GM12878 (cell line): ENCODE measurements at regions not wholly inside any gene's neighbourhood (a gene's known extent, or its start where the extent isn't known, plus 50 kb on each side); places are given as distances from the start of the nearest gene placed in this dataset.

Experiments used
- ATAC-seq: fragments of 200-7000 bp; cut with Tn5 transposase; 3 replicates; pipeline ENCODE4 v1.9.1; 2020; ENCODE audit warnings: mild to moderate bottlenecking, moderate library complexity
- BruUV-seq: library from RNA; stranded (reverse); fragments of 400-500 nt; replicated peaks from 2 replicates; lab custom pipeline; 2021; lab: Mats Ljungman, UMichigan
- CTCF ChIA-PET: fragments of 300-600 bp; sonication (Branson Sonifier 250); formaldehyde crosslinking; extraction: SDS; loops from one replicate; lab custom pipeline; 2021; ENCODE audit warnings: inconsistent platforms; lab: Yijun Ruan, JAX
- POLR2A ChIA-PET: fragments of 350-600 bp; formaldehyde crosslinking; extraction: SDS; loops from one replicate; lab custom pipeline; 2021; ENCODE audit warnings: inconsistent platforms; lab: Charles Lee
- RAD21 ChIA-PET: fragments of 300-600 bp; sonication (Branson Sonifier 250); formaldehyde crosslinking; loops from one replicate; lab custom pipeline; 2023; ENCODE audit warnings: antibody characterized with exemption; ENCODE audit not compliant: unreplicated experiment; lab: Charles Lee
- SMC1A ChIA-PET: fragments of 300-600 bp; sonication (Branson Sonifier 250); formaldehyde crosslinking; loops from one replicate; lab custom pipeline; 2023; ENCODE audit not compliant: unreplicated experiment, uncharacterized antibody; lab: Charles Lee
- DNase-seq: peaks from one replicate; pipeline ENCODE4 v3.0.0-alpha.2; 2011; ENCODE audit warnings: low read depth, low spot score
- FAIRE-seq: peaks from 3 replicates; lab custom pipeline; 2011; peaks lifted over from hg19 to GRCh38; lab: Jason Lieb, UNC
- H2AFZ ChIP-seq: 2 replicates; pipeline ENCODE4 v1.6.0; 2011; ENCODE audit warnings: low read depth, low read length, control low read depth; ENCODE audit not compliant: control insufficient read depth
- H3K27ac ChIP-seq: 2 replicates; pipeline ENCODE4 v1.5.1; 2011; ENCODE audit warnings: control low read depth; ENCODE audit not compliant: control insufficient read depth, insufficient read depth
- H3K27me3 ChIP-seq, 2 experiments: replicated peaks in 1 of 2; 2 replicates each; pipeline versions ENCODE4 v1.6.0 to v1.6.1; 2011; ENCODE audit warnings: low read length in 1 of 2; ENCODE audit not compliant: control insufficient read depth in 2 of 2, insufficient read depth in 2 of 2
- H3K36me3 ChIP-seq, 2 experiments: 2 replicates each; pipeline ENCODE4 v1.5.1; 2011; ENCODE audit warnings: low read length in 1 of 2; ENCODE audit not compliant: control insufficient read depth in 2 of 2, insufficient read depth in 2 of 2
- H3K4me1 ChIP-seq: 2 replicates; pipeline ENCODE4 v1.6.1; 2011; ENCODE audit warnings: mild to moderate bottlenecking, low read length, moderate library complexity, mixed read lengths; ENCODE audit not compliant: control insufficient read depth, insufficient read depth
- H3K4me2 ChIP-seq: 2 replicates; pipeline ENCODE4 v1.6.0; 2011; ENCODE audit warnings: control low read depth; ENCODE audit not compliant: control insufficient read depth, insufficient read depth
- H3K4me3 ChIP-seq: fragments of 200-600 bp; sonication (generic); 2 replicates; pipeline ENCODE4 v1.5.1; 2016
- H3K79me2 ChIP-seq: 2 replicates; pipeline ENCODE4 v1.6.0; 2011; ENCODE audit warnings: low read length; ENCODE audit not compliant: control insufficient read depth, insufficient read depth
- H3K9ac ChIP-seq: 2 replicates; pipeline ENCODE4 v1.8.0; 2011; ENCODE audit warnings: low read length, control low read depth, mixed read lengths; ENCODE audit not compliant: control insufficient read depth, insufficient read depth
- H3K9me3 ChIP-seq: replicated peaks from 3 replicates; pipeline ENCODE4 v1.5.1; 2011; ENCODE audit warnings: mild to moderate bottlenecking, low read length; ENCODE audit not compliant: control insufficient read depth, insufficient read depth
- H4K20me1 ChIP-seq: 2 replicates; pipeline ENCODE4 v1.6.0; 2011; ENCODE audit not compliant: control insufficient read depth, insufficient read depth
- CREM ChIP-seq: IDR thresholded peaks from 2 replicates; pipeline ENCODE4 v1.6.1; 2014; ENCODE audit warnings: antibody characterized with exemption, low read depth
- EGR1 ChIP-seq, 2 experiments: IDR thresholded peaks; 1 replicate in 1 of 2; 2 replicates in 1 of 2; pipeline ENCODE4 v1.6.1; 2011 to 2012; ENCODE audit warnings: low read depth in 2 of 2, low read length in 2 of 2, borderline replicate concordance in 1 of 2, mild to moderate bottlenecking in 1 of 2, moderate library complexity in 1 of 2
- NFIC ChIP-seq: IDR thresholded peaks from 2 replicates; pipeline ENCODE4 v1.6.1; 2012; ENCODE audit warnings: low read depth, mild to moderate bottlenecking, inconsistent platforms, low read length, moderate library complexity
- NR2C2 ChIP-seq: IDR thresholded peaks from 2 replicates; pipeline ENCODE4 v1.6.1; 2011; ENCODE audit warnings: borderline replicate concordance, low read depth; ENCODE audit not compliant: control insufficient read depth, insufficient read length
- NRF1 ChIP-seq: conservative IDR thresholded peaks from 2 replicates; pipeline ENCODE4 v1.6.1; 2011; ENCODE audit warnings: mild to moderate bottlenecking, low read depth, low read length, improper control_type of control experiment
- POLR2AphosphoS2 ChIP-seq: IDR thresholded peaks from 2 replicates; pipeline ENCODE4 v1.6.1; 2011; ENCODE audit warnings: low read depth, mild to moderate bottlenecking, low read length, improper control_type of control experiment, moderate library complexity
- POLR2AphosphoS5 ChIP-seq: IDR thresholded peaks from 2 replicates; pipeline ENCODE4 v1.6.1; 2011; ENCODE audit warnings: mild to moderate bottlenecking, low read length, inconsistent platforms
- RAD51 ChIP-seq: fragments of 450-650 bp; IDR thresholded peaks from 2 replicates; pipeline ENCODE4 v1.6.1; 2016; ENCODE audit warnings: moderate library complexity, mild to moderate bottlenecking, inconsistent platforms
- RBBP5 ChIP-seq: fragments of 200-600 bp; sonication (generic); conservative IDR thresholded peaks from 2 replicates; pipeline ENCODE4 v1.6.1; 2016
- SIN3A ChIP-seq: IDR thresholded peaks from 2 replicates; pipeline ENCODE4 v1.6.1; 2012; ENCODE audit warnings: low read depth, low read length, improper control_type of control experiment
- SMAD5 ChIP-seq: IDR thresholded peaks from 2 replicates; pipeline ENCODE4 v1.6.1; 2016; ENCODE audit warnings: antibody characterized with exemption, low read depth
- STAT1 ChIP-seq: fragments of 450-650 bp; conservative IDR thresholded peaks from 2 replicates; pipeline ENCODE4 v1.6.1; 2014; ENCODE audit warnings: antibody characterized with exemption, mild to moderate bottlenecking
- TCF7 ChIP-seq: IDR thresholded peaks from 2 replicates; pipeline ENCODE4 v1.6.1; 2014; ENCODE audit warnings: antibody characterized with exemption, borderline replicate concordance
- ZNF217 ChIP-seq: fragments of 450-650 bp; IDR thresholded peaks from 2 replicates; pipeline ENCODE4 v1.6.1; 2017; ENCODE audit warnings: antibody characterized with exemption, mild to moderate bottlenecking
- WGBS: methylation state at CpG from one replicate; pipeline ENCODE4 v1.1.6; 2016; ENCODE audit warnings: low lambda C conversion rate; ENCODE audit not compliant: insufficient replicate concordance, insufficient coverage; ENCODE audit errors: missing lambda C conversion rate; 5-methylcytosine and 5-hydroxymethylcytosine counted together
- in situ Hi-C: fragments of 300-500 bp; cut with MboI; formaldehyde crosslinking; loops from 9 replicates; pipeline ENCODE4 v1.14.3; 2018; ENCODE audit warnings: mixed read lengths
- intact Hi-C: fragments of 100-400 bp; cut with micrococcal nuclease; formaldehyde crosslinking; loops from one replicate; pipeline ENCODE4 v1.14.2; 2022; ENCODE audit not compliant: unreplicated experiment
- TF ChIP-seq, protein P1 (sequence below): IDR thresholded peaks from 2 replicates; pipeline ENCODE4 v1.6.1; 2012; ENCODE audit warnings: low read length, inconsistent platforms
- TF ChIP-seq, protein P2 (sequence below): fragments of 450-650 bp; formaldehyde crosslinking; IDR thresholded peaks from 2 replicates; pipeline ENCODE4 v1.5.0; 2022; ENCODE audit warnings: mild to moderate bottlenecking, missing genetic modification characterization

DNA sequence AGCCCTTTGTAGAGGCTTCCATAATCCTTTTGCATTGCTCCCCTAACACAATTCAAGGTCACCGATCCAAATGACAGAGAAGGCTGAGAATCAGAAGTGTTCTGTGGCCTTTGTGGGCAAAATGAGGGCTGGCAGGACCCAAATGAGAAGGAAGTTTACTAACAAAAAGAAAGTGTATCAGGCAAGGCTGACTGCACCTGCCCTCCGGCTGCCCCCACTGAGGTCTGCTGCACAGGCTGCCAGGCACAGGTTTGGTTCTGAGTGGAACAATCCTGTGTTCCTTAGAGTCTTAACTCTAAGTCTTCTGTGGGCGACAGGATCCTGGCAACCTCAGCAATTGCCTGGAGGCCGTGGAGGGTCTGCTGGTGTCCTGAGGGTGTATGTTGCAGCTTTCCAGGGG, 568.5 kb downstream of the CMPK2 start (continued):
- TF ChIP-seq ZNF217 (no peak), POLR2AphosphoS5 (no peak), NFIC (no peak), NR2C2 (no peak)

DNA sequence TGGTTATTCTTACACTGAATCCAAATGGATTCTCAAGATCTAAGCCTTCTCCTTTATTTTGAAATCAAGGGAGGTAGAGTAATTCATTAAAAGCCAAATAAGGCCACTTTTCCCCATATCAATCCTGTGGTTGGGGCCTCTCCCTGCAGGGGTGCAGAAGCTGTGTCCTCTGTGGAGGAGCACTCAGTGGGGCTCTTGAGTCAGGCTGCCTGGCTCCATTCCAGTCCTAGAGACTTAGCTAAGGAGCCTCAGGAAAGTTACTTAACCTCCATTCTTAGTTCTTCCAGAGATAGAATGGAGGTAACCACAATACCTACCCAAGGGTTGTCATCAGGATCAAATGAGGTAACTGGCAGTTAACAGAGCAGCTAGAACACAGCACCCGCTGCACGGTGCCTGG, 564.3 kb downstream of the CMPK2 start:
- no peak for DNase-seq
- ATAC-seq = no peak
- Histone ChIP-seq H3K79me2 (no peaks in the 10 kb centered on the region), H3K9me3 (no peaks in the 10 kb centered on the region; the same call in 2 of the 3 replicates), H3K36me3 (no peaks in the 10 kb centered on the region), H3K27me3 (no peaks in the 10 kb centered on the region), H3K27ac (no peak overlapping the region), H3K4me3 (no peak overlapping the region), H2AFZ (no peak overlapping the region), H3K4me1 (peaks cover 7% of the 10 kb centered on the region; the same call in 1 of the 2 replicates), H3K4me2 (no peak overlapping the region), H3K9ac (no peak overlapping the region), H4K20me1 (no peaks in the 10 kb centered on the region)
- SMC1A ChIA-PET = interaction anchor here (1.0 to 2.2 kb wide), 3 partner anchors 9 to 16 kb away, joined by 5 to 6 read pairs (median 6); no protein-coding TSS in a partner anchor
- POLR2A ChIA-PET = no interaction called here
- WGBS = 0% methylated on average over 2 of the region's 2 CpGs
- in situ Hi-C loops (no loop called here), intact Hi-C loops (no loop called here)
- no peak for FAIRE-seq
- CTCF ChIA-PET = no interaction called here
- BruUV-seq = no TSS peak
- RAD21 ChIA-PET = no interaction called here
- TF ChIP-seq, protein P1, sequence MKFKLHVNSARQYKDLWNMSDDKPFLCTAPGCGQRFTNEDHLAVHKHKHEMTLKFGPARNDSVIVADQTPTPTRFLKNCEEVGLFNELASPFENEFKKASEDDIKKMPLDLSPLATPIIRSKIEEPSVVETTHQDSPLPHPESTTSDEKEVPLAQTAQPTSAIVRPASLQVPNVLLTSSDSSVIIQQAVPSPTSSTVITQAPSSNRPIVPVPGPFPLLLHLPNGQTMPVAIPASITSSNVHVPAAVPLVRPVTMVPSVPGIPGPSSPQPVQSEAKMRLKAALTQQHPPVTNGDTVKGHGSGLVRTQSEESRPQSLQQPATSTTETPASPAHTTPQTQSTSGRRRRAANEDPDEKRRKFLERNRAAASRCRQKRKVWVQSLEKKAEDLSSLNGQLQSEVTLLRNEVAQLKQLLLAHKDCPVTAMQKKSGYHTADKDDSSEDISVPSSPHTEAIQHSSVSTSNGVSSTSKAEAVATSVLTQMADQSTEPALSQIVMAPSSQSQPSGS = no peak
- TF ChIP-seq TCF7 (no peak), STAT1 (no peak), SMAD5 (no peak), RBBP5 (no peak), CREM (no peak), EGR1 (IDR thresholded peaks at IDR 0.05; ENCODE audit: borderline replicate concordance in 1 of 2, low read depth in 2 of 2, low read length in 2 of 2) (no peak), NFIC (no peak), NRF1 (no peak), POLR2AphosphoS2 (no peak), RAD51 (no peak), SIN3A (no peak)
- TF ChIP-seq, protein P2, sequence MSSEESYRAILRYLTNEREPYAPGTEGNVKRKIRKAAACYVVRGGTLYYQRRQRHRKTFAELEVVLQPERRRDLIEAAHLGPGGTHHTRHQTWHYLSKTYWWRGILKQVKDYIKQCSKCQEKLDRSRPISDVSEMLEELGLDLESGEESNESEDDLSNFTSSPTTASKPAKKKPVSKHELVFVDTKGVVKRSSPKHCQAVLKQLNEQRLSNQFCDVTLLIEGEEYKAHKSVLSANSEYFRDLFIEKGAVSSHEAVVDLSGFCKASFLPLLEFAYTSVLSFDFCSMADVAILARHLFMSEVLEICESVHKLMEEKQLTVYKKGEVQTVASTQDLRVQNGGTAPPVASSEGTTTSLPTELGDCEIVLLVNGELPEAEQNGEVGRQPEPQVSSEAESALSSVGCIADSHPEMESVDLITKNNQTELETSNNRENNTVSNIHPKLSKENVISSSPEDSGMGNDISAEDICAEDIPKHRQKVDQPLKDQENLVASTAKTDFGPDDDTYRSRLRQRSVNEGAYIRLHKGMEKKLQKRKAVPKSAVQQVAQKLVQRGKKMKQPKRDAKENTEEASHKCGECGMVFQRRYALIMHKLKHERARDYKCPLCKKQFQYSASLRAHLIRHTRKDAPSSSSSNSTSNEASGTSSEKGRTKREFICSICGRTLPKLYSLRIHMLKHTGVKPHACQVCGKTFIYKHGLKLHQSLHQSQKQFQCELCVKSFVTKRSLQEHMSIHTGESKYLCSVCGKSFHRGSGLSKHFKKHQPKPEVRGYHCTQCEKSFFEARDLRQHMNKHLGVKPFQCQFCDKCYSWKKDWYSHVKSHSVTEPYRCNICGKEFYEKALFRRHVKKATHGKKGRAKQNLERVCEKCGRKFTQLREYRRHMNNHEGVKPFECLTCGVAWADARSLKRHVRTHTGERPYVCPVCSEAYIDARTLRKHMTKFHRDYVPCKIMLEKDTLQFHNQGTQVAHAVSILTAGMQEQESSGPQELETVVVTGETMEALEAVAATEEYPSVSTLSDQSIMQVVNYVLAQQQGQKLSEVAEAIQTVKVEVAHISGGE (CRISPR knock-in tag) = no peak
